LNCaP clone FGC (cell line): ENCODE measurements at regions not wholly inside any gene's neighbourhood (a gene's known extent, or its start where the extent isn't known, plus 50 kb on each side); places are given as distances from the start of the nearest gene placed in this dataset.
"Not testable (repeated sequence)": the region's sequence is repeated elsewhere in the genome, so short reads cannot be mapped to it uniquely, and the experiment has no call there.

Source experiments
- DNase-seq: peaks from one replicate; pipeline ENCODE4 v3.0.0-alpha.2; 2011; ENCODE audit warnings: low read depth
- H3K4me3 ChIP-seq: 2 replicates; pipeline ENCODE4 v1.5.1; 2011; ENCODE audit warnings: mild to moderate bottlenecking, low read depth, low read length, control low read depth
- CTCF ChIP-seq: IDR thresholded peaks from 2 replicates; pipeline ENCODE4 v1.5.1; 2012; ENCODE audit warnings: mild to moderate bottlenecking; ENCODE audit not compliant: control insufficient read depth, insufficient read depth; ENCODE audit errors: extremely low read depth

GRCh38 chr3:94500146-94500545 lies 437.3 kb downstream of the NSUN3 start:
- no peak for DNase-seq
- no peak overlapping the region for H3K4me3 ChIP-seq
- no peak for TF ChIP-seq CTCF

GRCh38 chr3:94507354-94507753 lies 444.5 kb downstream of the NSUN3 start:
- not testable (repeated sequence) for DNase-seq

GRCh38 chr3:94512876-94513275 lies 450.0 kb downstream of the NSUN3 start:
- no peak for TF ChIP-seq CTCF
- no peak for DNase-seq
- H3K4me3 ChIP-seq = no peak overlapping the region

More at GRCh38 chr3:94507354-94507753, 444.5 kb downstream of the NSUN3 start:
- H3K4me3 ChIP-seq = not testable (repeated sequence)

GRCh38 chr3:94513600-94513999 lies 450.7 kb downstream of the NSUN3 start:
- no peak overlapping the region for H3K4me3 ChIP-seq
- no peak for TF ChIP-seq CTCF
- no peak for DNase-seq

GRCh38 chr3:94515983-94516382 lies 453.1 kb downstream of the NSUN3 start:
- no peak for TF ChIP-seq CTCF
- no peak overlapping the region for H3K4me3 ChIP-seq
- DNase-seq = no peak

- H3K4me3 ChIP-seq = no peak overlapping the region
- TF ChIP-seq CTCF = no peak
- no peak for DNase-seq
Measured at GRCh38 chr3:94520364-94520763, 457.5 kb downstream of the NSUN3 start.

GRCh38 chr3:94522488-94522887 lies 459.6 kb downstream of the NSUN3 start:
- no peak overlapping the region for H3K4me3 ChIP-seq
- TF ChIP-seq CTCF = peak; percentile 16; the same call in 1 of the 2 replicates
- DNase-seq = no peak
